NOMO-1 (cell line): ENCODE measurements at regions not wholly inside any gene's neighbourhood (a gene's known extent, or its start where the extent isn't known, plus 50 kb on each side); places are given as distances from the start of the nearest gene placed in this dataset.
"Not testable (repeated sequence)": the region's sequence is repeated elsewhere in the genome, so short reads cannot be mapped to it uniquely, and the experiment has no call there.

Experiments used
- DNase-seq, 2 experiments: peaks; one replicate each; lab custom pipeline; 2025; ENCODE audit not compliant: unreplicated experiment in 2 of 2; lab: John Stamatoyannopoulos, UW

- no peak for DNase-seq
Measured at GRCh38 chr10:129192344-129193128, 274.5 kb upstream of the MGMT start.

GRCh38 chr10:129193148-129193547, 273.9 kb upstream of the MGMT start:
- DNase-seq = peak in 1 of 2 experiments; percentile 9

- DNase-seq = peak; percentile 5 to 7
Measured at GRCh38 chr10:129194181-129194870, 272.7 kb upstream of the MGMT start.

- DNase-seq = no peak
Measured at GRCh38 chr10:129199826-129200225, 267.2 kb upstream of the MGMT start.

GRCh38 chr10:129203819-129204218, 263.2 kb upstream of the MGMT start:
- DNase-seq = no peak

- no peak for DNase-seq
Measured at GRCh38 chr10:129207297-129207696, 259.7 kb upstream of the MGMT start.

- no peak for DNase-seq
Measured at GRCh38 chr10:129210876-129211275, 256.2 kb upstream of the MGMT start.

- DNase-seq = no peak
Measured at GRCh38 chr10:129213256-129213655, 253.8 kb upstream of the MGMT start.

GRCh38 chr10:129213996-129214395, 253.0 kb upstream of the MGMT start:
- DNase-seq = not testable (repeated sequence)

- DNase-seq = no peak
Measured at GRCh38 chr10:129219364-129219763, 247.7 kb upstream of the MGMT start.

- no peak for DNase-seq
Measured at GRCh38 chr10:129222436-129222835, 244.6 kb upstream of the MGMT start.

GRCh38 chr10:129223363-129223762, 243.7 kb upstream of the MGMT start:
- no peak for DNase-seq

GRCh38 chr10:129224065-129224464, 243.0 kb upstream of the MGMT start:
- DNase-seq = no peak

GRCh38 chr10:129231821-129232220, 235.2 kb upstream of the MGMT start:
- no peak for DNase-seq

GRCh38 chr10:129233351-129234148, 233.5 kb upstream of the MGMT start:
- no peak for DNase-seq

- no peak for DNase-seq
Measured at GRCh38 chr10:129236274-129236691, 230.8 kb upstream of the MGMT start.

GRCh38 chr10:129241461-129241860, 225.6 kb upstream of the MGMT start:
- DNase-seq = no peak

- DNase-seq = no peak
Measured at GRCh38 chr10:129244298-129244697, 222.7 kb upstream of the MGMT start.

- DNase-seq = no peak
Measured at GRCh38 chr10:129244757-129245156, 222.3 kb upstream of the MGMT start.

GRCh38 chr10:129253161-129253864, 213.7 kb upstream of the MGMT start:
- no peak for DNase-seq

GRCh38 chr10:129253865-129254179, 213.2 kb upstream of the MGMT start:
- DNase-seq = no peak
